ENCODE measurements at regions not wholly inside any gene's neighbourhood (a gene's known extent, or its start where the extent isn't known, plus 50 kb on each side); places are given as distances from the start of the nearest gene placed in this dataset.
"Not testable (repeated sequence)": the region's sequence is repeated elsewhere in the genome, so short reads cannot be mapped to it uniquely, and the experiment has no call there.

DNA sequence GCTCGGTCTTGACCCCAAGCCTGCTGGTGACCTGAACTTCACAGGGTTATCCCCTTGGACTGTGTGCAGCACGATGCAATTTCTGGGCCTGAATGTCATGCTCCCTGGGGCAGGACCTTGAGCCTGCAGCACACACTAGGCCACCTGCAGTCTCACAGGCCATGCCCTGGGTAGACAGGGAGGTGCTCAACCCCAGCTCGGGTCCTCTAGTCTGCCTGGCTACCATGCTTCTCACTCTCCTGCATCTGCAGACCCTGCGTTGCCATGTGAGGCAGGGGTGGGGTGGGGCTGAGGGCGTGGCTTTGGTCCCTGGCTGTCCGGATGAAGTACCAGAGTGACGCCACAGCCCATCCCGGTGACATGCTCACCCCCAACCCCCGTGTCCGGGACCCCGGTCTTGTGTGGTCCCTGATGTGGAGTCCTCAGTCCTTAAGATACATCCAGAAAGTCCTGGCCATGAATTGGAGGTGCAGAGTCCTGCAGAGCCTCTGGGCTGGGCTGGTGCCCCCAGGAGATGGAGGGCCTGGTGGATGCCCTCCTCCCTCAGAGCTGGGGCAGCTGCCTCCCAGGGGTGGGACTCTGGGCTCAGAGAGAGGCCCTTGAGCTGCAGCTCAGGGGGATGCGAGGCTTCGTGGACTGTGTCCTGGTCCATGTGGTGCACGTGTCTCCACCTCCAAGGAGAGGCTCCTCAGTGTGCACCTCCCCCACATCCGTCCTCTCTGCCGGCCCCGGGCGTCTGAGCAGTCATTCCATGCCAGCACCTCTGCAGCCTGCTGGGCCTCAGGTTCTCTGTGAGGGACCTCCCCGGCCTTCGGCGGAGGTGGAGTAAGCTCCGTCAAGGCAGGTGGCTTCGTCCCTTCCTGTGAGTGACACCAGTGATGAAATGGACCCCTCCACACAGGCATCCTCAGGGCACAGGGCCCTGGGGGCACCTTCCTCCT lies 402.1 kb downstream of the TMEM121 start:
- DNase-seq (ENCODE audit: low read depth, low spot score): not testable (repeated sequence)

- DNase-seq (ENCODE audit: low read depth, low spot score): no peak
Observed at GRCh38 chr14:105929327-105930081, 403.1 kb downstream of the TMEM121 start.

GRCh38 chr14:105930572-105930971 lies 404.2 kb downstream of the TMEM121 start:
- no peak for DNase-seq (ENCODE audit: low read depth, low spot score)

- DNase-seq (ENCODE audit: low read depth, low spot score): no peak
Observed at GRCh38 chr14:105931808-105932483, 405.6 kb downstream of the TMEM121 start.

DNA sequence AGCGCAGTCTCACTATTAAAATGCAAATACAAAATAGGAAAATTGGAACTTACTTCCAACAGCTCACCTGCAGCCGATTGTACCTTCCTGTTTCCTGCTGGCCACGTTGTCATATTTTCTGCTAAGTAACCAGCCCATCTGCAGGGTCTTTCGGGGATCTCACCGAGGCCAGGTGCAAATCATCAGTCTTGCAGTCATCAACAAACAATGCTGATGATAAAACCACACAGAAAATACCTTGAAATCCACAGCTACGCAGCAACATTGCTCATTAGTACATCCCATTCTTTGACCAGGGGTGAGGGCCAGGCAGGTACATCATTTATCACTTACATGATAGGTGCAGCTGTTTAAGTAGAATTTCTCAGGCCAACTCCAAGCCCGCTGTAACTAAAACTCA lies 406.9 kb downstream of the TMEM121 start:
- no peak for DNase-seq (ENCODE audit: low read depth, low spot score)

GRCh38 chr14:105935384-105935783 lies 409.0 kb downstream of the TMEM121 start:
- no peak for DNase-seq (ENCODE audit: low read depth, low spot score)

DNA sequence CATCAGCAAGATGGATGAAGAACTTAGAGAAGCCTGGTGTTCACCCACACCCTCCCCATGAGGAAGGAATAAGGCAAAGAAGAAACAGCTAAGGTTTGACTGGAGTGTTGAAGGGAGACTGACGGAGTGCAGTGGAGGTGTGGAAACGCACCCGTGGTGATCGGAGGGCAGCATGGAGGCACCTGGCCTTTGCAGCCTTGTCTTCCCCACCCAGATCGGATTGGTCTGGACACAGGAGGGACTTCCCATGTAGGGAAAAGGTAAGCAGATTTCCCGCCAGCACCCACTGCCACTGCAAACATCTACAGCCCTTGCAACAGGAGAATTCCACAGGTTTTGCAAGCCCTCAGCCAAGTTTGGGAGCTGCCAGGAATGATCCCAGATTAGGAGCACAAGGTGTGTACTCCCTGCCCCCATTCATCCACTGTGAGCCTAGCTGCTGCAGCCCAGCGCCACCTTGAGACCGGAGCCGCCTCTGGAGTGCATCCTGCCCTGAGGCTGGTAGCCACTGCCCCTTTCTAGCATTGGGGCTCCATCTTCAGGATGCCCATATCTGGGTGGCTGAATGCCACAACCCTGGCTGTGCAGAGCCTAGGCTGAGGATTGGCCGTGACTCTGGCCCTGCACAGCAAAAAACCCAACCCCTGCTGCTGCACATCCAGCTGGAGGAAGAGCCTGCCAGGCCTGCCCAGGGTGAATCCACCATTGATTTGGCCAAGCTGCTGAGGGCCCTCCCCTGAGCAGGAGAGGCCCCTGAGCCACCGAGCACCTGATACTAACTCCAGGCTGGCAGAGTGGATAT lies 411.1 kb downstream of the TMEM121 start:
- DNase-seq (ENCODE audit: low read depth, low spot score): no peak

DNA sequence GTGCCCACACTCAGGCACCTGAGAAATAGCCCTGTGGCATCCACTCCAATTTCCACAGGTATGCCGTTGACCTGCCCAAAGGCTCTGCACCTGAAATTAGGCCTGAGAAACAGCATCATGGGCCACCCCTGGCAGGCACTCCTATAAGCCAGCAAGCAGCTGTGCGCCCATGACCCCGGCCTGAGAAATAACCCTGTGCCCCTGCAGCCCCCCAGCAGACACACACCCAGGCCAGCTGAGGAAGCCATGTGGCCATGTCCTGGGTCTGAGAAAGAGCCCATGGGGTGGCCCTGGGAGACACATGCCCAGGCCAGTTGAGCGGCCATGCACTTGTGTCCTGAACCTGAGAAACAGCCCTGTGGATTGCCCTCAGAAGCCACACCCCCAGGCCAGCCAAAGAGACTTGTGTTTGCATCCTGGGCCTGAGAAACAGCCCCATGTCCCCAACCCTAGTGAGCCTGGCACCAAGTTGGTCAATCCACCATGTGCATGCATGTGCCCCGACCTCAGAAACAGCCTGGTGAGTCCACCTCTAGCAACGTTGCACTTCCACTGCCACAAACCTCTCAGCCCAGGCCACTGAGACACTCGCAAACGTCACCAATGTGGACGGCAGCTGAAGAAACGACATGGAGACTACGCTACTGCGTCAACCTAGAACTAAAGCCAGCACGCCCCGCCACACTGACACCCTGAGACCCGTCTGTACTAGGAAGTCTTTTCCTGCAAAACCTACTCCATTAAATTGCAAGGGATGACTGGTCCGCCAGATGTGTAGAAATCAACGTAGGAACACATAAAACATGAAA lies 411.9 kb downstream of the TMEM121 start:
- no peak for DNase-seq (ENCODE audit: low read depth, low spot score)

DNA sequence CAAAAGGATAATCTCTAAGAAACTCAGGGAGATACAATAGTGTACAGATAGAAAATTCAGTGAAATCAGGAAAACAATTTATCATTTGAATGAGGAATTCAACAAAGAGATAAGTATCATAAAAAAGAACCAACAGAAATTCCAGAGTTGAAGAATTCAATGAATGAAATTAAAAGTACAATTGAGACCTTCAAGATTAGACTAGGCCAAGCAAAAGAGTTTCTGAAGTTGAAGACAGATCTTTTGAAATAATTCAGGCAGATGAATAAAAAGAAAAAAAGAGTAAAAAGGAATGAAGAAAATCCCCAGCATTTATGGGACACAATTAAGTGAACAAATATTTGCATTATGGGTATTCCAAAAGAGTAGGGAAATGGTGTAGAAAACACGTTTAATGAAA lies 412.6 kb downstream of the TMEM121 start:
- DNase-seq (ENCODE audit: low read depth, low spot score): no peak

DNA sequence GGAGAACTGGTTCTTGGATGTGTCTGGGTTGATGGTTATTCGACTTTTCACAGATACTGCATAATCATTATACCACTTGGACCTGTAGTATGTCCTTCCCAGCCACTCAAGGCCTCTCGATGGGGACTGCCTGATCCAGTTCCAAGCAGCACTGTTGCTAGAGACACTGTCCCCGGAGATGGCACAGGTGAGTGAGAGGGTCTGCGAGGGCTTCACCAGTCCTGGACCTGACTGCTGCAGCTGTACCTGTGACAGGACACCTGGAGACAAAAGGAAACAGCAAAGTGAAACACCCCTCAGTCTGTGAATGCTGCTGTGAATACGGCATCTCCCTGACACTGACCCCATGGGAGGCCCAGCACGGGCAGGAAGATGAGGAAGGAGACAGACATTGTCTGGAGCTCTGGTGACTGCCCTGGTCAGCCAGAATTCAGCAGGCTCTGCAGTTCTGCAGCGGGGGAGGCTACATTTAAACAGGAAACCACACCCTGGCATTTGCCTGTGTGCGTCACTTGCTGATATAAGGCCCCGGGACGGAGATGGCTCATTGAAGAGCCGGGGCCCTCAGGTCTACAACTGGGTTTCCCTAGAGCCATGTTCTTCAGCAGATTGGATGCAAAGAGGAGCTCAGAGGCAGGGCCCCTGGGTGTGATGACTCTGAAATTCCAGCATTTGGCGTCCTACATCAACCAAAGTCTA lies 413.6 kb downstream of the TMEM121 start:
- no peak for DNase-seq (ENCODE audit: low read depth, low spot score)

GRCh38 chr14:105940534-105941225 lies 414.3 kb downstream of the TMEM121 start:
- DNase-seq (ENCODE audit: low read depth, low spot score): no peak

DNA sequence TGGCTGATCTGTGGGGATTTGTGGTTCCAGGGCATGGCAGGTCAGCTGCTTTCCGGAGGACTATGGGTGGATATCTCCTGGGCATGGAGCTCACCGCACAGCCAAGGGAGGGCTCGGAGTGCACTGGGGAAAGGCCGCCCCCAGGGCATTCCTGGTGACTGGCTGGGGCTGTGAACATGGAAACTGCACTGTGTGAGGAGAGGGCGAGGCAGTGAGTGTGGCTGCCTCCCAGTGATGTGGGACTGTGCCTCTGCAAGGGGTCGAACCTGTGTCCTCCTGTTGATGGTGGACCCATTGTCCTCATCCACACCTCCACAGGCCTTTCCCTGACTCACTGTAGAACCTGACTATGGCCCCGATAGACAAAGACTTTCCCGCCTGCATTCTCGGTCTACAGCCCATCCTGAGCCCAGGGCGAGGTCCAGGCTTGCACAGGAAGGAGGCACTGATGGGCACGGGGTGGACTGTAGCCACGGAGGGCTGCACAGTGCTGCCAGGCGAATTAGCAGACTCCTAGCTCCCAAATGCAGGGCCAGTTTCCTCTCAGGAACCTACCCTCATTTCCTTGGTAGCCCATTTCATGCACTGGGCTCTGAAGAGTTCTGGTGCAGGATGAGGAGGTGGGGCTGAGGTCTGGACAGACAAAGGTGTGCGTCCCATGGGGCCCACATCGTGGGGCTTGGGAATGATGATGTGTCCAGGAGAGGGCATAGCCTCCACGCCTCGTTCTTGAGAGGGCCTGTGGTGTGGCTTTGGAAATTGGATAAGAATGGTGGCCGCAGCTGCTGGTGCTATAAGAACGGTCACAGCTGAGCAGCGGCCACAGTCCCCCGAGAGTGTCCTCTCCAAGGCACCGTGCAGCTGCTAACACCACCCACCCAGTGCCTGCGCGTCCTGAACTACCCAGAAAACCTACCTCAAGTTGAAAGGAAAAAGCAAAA lies 415.1 kb downstream of the TMEM121 start:
- no peak for DNase-seq (ENCODE audit: low read depth, low spot score)

DNA sequence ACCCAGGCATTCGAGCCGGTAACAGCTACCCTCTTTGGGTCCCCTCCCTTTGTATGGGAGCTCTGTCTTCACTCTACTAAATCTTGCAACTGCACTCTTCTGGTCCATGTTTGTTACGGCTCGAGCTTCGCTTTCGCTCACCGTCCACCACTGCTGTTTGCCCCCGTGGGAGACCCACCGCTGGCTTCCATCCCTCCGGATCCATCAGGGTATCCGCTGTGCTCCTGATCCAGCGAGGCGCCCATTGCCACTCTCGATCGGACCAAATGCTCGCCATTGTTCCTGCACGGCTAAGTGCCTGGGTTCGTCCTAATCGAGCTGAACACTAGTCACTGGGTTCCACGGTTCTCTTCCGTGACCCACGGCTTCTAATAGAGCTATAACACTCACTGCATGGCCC lies 416.3 kb downstream of the TMEM121 start:
- DNase-seq (ENCODE audit: low read depth, low spot score): not testable (repeated sequence)

- no peak for DNase-seq (ENCODE audit: low read depth, low spot score)
Observed at GRCh38 chr14:105943973-105944602, 417.7 kb downstream of the TMEM121 start.

DNA sequence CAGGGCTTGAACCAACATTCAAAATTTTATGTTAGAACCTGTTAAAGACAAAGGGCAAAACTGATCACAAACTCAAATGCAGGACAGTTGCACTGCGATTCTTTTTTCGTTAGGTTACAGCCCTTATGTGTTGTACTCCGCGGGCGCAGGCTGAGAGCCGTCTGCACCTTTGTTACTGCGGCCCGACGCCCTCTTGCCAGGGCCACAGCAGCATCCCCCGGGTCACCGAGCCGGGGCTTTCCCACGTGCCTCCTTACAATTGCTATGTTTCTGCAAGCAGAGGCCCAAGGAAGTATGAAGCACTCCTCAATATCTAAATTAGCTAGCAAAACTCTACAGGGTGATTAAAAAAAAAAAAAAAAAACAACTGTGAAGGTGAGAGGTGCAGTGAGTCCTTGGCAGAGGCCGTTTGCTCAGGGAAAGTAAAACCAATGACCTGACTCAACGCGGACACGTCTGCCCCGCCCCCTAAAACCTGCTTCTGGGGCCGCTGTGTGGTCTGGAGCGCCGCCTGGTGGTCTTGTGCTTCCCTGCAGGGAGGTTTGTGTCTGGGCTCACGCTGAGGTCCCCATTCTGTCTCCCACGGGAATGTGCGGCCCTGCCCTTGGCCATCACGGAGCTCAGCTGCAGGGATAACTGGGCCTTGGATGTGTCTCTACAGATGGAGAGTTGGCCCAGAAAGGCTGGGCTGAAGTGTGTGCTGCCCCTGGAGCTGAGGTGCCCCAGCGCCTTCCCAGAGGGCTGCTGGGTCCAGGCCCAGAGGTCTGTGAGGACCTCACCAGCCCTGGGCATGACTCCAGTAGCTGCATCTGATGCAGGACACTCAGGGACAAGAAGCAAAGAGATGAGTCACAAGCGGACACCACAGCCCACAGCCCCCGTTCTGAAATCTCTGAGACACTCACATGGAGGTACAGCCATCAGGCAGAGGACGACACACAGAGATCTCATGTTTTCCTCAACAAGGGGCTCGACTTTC lies 418.5 kb downstream of the TMEM121 start:
- DNase-seq (ENCODE audit: low read depth, low spot score): no peak

DNA sequence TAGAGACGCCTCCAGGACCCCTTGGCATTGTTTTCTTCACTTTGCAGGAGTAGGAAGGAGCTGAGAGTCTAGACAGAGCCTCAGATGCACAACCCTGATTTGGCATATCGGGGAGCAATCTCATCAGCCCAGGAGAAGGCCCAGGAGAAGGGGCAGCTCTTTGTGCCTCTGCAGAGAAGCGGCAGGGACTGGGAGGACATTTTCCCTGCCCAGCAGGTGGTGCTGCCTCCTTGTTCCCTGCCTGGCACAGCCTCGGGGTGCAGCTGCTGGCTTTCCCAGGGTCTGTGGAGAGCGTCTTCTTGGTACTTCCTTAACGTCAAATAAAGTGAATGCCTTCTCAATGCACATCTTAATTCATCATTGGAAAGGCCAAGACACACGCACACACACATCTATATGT lies 419.5 kb downstream of the TMEM121 start:
- no peak for DNase-seq (ENCODE audit: low read depth, low spot score)
